ENCODE measurements at regions not wholly inside any gene's neighbourhood (a gene's known extent, or its start where the extent isn't known, plus 50 kb on each side); places are given as distances from the start of the nearest gene placed in this dataset.

DNA sequence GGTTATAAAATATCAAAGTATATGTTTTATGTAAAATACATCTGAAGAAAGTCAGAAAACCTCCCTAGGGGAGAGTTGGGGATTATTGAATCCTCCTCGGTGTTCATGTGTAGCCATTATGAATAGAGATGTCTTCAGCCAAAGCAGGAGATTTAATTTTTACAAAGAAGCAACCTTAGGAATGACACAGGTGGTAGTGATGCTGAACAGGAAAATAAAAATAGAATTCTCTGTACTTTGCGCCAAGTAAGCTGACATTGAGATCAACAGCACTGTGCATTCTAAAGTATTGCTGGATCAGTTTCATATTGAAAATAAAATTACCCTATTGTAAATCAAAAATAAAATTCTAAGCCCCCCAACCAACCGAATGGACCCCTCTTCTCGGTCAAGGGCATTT lies 132.8 kb upstream of the TRHDE start:
- no peaks in the 10 kb centered on the region for H3K4me1 ChIP-seq (ENCODE audit: insufficient read depth, low read length, poor library complexity, severe bottlenecking)
- no peaks in the 10 kb centered on the region for H3K36me3 ChIP-seq (ENCODE audit: insufficient read depth, low read length)
- no peaks in the 10 kb centered on the region for H3K9me2 ChIP-seq (ENCODE audit: insufficient read depth, low read length)
- DNase-seq (ENCODE audit: low spot score): no peak
- no peak overlapping the region for H3K4me2 ChIP-seq (ENCODE audit: low read length)
- H4K20me1 ChIP-seq (ENCODE audit: insufficient read depth, low read length): no peaks in the 10 kb centered on the region
- no peaks in the 10 kb centered on the region for H3K9me3 ChIP-seq (ENCODE audit: low read length)
- intact Hi-C loops (cut with micrococcal nuclease; ENCODE audit: unreplicated experiment): no loop called here
- ChIA-PET CTCF (ENCODE audit: unreplicated experiment) (no interaction called here), POLR2A (no interaction called here)
- H3K79me2 ChIP-seq (ENCODE audit: insufficient read depth, low read depth, low read length): no peaks in the 10 kb centered on the region
- no TSS peak for BruUV-seq (replicated peaks)
- no peak overlapping the region for H3K27ac ChIP-seq (ENCODE audit: low read depth, low read length, poor library complexity, severe bottlenecking)
- no peak overlapping the region for H3K4me3 ChIP-seq (ENCODE audit: low read depth, low read length, poor library complexity, severe bottlenecking)
- no peak for TF ChIP-seq EZH2phosphoT487 (IDR thresholded peaks at IDR 0.05; ENCODE audit: borderline replicate concordance, low read depth, low read length)
- TF ChIP-seq, protein P1, sequence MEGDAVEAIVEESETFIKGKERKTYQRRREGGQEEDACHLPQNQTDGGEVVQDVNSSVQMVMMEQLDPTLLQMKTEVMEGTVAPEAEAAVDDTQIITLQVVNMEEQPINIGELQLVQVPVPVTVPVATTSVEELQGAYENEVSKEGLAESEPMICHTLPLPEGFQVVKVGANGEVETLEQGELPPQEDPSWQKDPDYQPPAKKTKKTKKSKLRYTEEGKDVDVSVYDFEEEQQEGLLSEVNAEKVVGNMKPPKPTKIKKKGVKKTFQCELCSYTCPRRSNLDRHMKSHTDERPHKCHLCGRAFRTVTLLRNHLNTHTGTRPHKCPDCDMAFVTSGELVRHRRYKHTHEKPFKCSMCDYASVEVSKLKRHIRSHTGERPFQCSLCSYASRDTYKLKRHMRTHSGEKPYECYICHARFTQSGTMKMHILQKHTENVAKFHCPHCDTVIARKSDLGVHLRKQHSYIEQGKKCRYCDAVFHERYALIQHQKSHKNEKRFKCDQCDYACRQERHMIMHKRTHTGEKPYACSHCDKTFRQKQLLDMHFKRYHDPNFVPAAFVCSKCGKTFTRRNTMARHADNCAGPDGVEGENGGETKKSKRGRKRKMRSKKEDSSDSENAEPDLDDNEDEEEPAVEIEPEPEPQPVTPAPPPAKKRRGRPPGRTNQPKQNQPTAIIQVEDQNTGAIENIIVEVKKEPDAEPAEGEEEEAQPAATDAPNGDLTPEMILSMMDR (conservative IDR thresholded peaks at IDR 0.05; ENCODE audit: low read length): no peak
- no peak overlapping the region for H2AFZ ChIP-seq (ENCODE audit: low read length)

DNA sequence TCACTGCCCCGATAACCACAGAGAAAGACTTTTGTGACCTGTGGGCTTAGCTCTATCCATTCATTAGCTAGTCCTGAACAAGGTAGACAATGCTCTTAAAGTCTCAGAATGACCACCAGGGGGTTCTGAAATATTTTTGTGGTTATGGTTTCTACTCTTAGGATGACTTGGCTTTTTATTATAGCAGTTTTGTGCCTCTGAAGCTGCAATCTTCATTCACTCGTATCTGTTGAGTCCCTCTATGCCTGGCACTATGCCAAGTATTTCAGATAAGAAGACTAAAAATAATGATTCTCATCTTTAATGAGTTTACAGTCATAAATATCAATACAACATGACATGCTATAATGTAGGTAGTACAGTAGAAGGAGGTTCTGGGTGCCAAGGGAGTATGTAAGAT lies 130.8 kb upstream of the TRHDE start:
- ChIA-PET CTCF (ENCODE audit: unreplicated experiment) (no interaction called here), POLR2A (no interaction called here)
- no peaks in the 10 kb centered on the region for H3K9me3 ChIP-seq (ENCODE audit: low read length)
- intact Hi-C loops (cut with micrococcal nuclease; ENCODE audit: unreplicated experiment): no loop called here
- TF ChIP-seq, protein P1 (conservative IDR thresholded peaks at IDR 0.05; ENCODE audit: low read length): peak; percentile 56
- no peak for TF ChIP-seq EZH2phosphoT487 (IDR thresholded peaks at IDR 0.05; ENCODE audit: borderline replicate concordance, low read depth, low read length)
- H3K4me3 ChIP-seq (ENCODE audit: low read depth, low read length, poor library complexity, severe bottlenecking): no peak overlapping the region
- DNase-seq (ENCODE audit: low spot score): peak; percentile 3
- no peaks in the 10 kb centered on the region for H4K20me1 ChIP-seq (ENCODE audit: insufficient read depth, low read length)
- H3K79me2 ChIP-seq (ENCODE audit: insufficient read depth, low read depth, low read length): no peaks in the 10 kb centered on the region
- no peak overlapping the region for H3K27ac ChIP-seq (ENCODE audit: low read depth, low read length, poor library complexity, severe bottlenecking)
- no peak overlapping the region for H3K4me2 ChIP-seq (ENCODE audit: low read length)
- no TSS peak for BruUV-seq (replicated peaks)
- H3K36me3 ChIP-seq (ENCODE audit: insufficient read depth, low read length): no peaks in the 10 kb centered on the region
- H2AFZ ChIP-seq (ENCODE audit: low read length): no peak overlapping the region
- no peaks in the 10 kb centered on the region for H3K4me1 ChIP-seq (ENCODE audit: insufficient read depth, low read length, poor library complexity, severe bottlenecking)
- H3K9me2 ChIP-seq (ENCODE audit: insufficient read depth, low read length): no peaks in the 10 kb centered on the region

DNA sequence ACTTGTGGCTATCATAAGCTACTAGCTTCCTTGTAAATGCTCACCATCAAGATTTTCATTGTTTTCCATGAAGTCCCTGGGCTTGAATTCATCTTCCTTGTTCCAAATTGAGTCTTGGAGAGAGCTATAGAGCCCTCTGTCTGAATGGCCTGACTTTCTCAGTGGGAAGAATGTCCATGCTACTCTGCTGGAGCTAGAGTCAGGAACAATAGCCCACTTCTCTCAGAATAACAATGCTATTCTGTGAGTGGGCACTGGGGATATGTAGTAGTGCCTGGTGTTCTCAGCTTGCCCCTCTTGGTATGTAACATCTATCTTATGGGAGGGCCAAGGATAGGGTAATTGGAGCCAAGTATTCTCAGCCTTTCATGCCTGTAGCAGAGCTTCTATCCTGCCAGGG lies 127.6 kb upstream of the TRHDE start:
- Histone ChIP-seq H2AFZ (ENCODE audit: low read length) (no peak overlapping the region), H3K27ac (ENCODE audit: low read depth, low read length, poor library complexity, severe bottlenecking) (no peak overlapping the region), H3K79me2 (ENCODE audit: insufficient read depth, low read depth, low read length) (no peaks in the 10 kb centered on the region), H3K4me3 (ENCODE audit: low read depth, low read length, poor library complexity, severe bottlenecking) (no peak overlapping the region), H4K20me1 (ENCODE audit: insufficient read depth, low read length) (no peaks in the 10 kb centered on the region), H3K4me2 (ENCODE audit: low read length) (no peak overlapping the region), H3K9me3 (ENCODE audit: low read length) (no peaks in the 10 kb centered on the region), H3K9me2 (ENCODE audit: insufficient read depth, low read length) (no peaks in the 10 kb centered on the region), H3K4me1 (ENCODE audit: insufficient read depth, low read length, poor library complexity, severe bottlenecking) (no peaks in the 10 kb centered on the region), H3K36me3 (ENCODE audit: insufficient read depth, low read length) (no peaks in the 10 kb centered on the region)
- ChIA-PET POLR2A (interaction anchor here (0.7 kb wide), 1 partner anchor 18 kb away, joined by 4 read pairs; no protein-coding TSS in a partner anchor), CTCF (ENCODE audit: unreplicated experiment) (no interaction called here)
- DNase-seq (ENCODE audit: low spot score): no peak
- no TSS peak for BruUV-seq (replicated peaks)
- intact Hi-C loops (cut with micrococcal nuclease; ENCODE audit: unreplicated experiment): no loop called here
- no peak for TF ChIP-seq EZH2phosphoT487 (IDR thresholded peaks at IDR 0.05; ENCODE audit: borderline replicate concordance, low read depth, low read length)
- TF ChIP-seq, protein P1 (conservative IDR thresholded peaks at IDR 0.05; ENCODE audit: low read length): no peak

All from OCI-LY7 (cell line).